Heart right ventricle (tissue), 16 donors: ENCODE measurements at regions not wholly inside any gene's neighbourhood (a gene's known extent, or its start where the extent isn't known, plus 50 kb on each side); places are given as distances from the start of the nearest gene placed in this dataset.

Experiments used
- ATAC-seq, 8 donors: fragments of 200-7000 bp; cut with Tn5 transposase; one replicate each; pipeline ENCODE4 v1.9.1; 2020; ENCODE audit warnings: mild to moderate bottlenecking in 8 of 8, moderate library complexity in 8 of 8, moderate number of reproducible peaks in 1 of 8
- DNase-seq, 2 donors: peaks; one replicate each; pipeline ENCODE4 v3.0.0-alpha.2; 2020
- H3K27ac ChIP-seq, 10 donors: fragments of 200-600 bp; sonication (generic) in 2 of 10; one replicate each; pipeline versions ENCODE4 v1.5.0 to v1.8.0; 2020 to 2022; ENCODE audit warnings: mild to moderate bottlenecking in 3 of 10
- H3K27me3 ChIP-seq, 7 donors: fragments of 200-600 bp; one replicate each; pipeline ENCODE4 v1.8.0; 2021 to 2022; ENCODE audit warnings: mild to moderate bottlenecking in 2 of 7
- H3K36me3 ChIP-seq, 9 donors: fragments of 200-600 bp; sonication (generic) in 1 of 9; one replicate each; pipeline versions ENCODE4 v1.5.0 to v1.8.0; 2020 to 2022; ENCODE audit warnings: mild to moderate bottlenecking in 2 of 9
- H3K4me1 ChIP-seq, 9 donors: fragments of 200-600 bp; sonication (generic) in 1 of 9; one replicate each; pipeline versions ENCODE4 v1.5.0 to v1.8.0; 2020 to 2022; ENCODE audit warnings: mild to moderate bottlenecking in 4 of 9
- H3K4me3 ChIP-seq, 10 donors: fragments of 200-600 bp; sonication (generic) in 2 of 10; one replicate each; pipeline versions ENCODE4 v1.5.0 to v1.8.0; 2020 to 2022; ENCODE audit warnings: mild to moderate bottlenecking in 7 of 10, moderate library complexity in 2 of 10
- H3K9me3 ChIP-seq, 11 donors: fragments of 200-600 bp in 10 of 11; sonication (generic) in 2 of 11; one replicate each; pipeline versions ENCODE4 v1.5.0 to v1.8.0; 2013 to 2022; ENCODE audit warnings: mild to moderate bottlenecking in 2 of 11, control low read depth in 1 of 11, moderate library complexity in 1 of 11
- WGBS, 2 donors: extraction: QIAGEN DNeasy Blood & Tissue Kit; methylation state at CpG; one replicate each; pipeline ENCODE4 v1.1.7; 2013; ENCODE audit warnings: inconsistent platforms in 1 of 2; 5-methylcytosine and 5-hydroxymethylcytosine counted together
- intact Hi-C, 10 donors: fragments of 100-400 bp; cut with DNase I; formaldehyde crosslinking; loops; one replicate each; pipeline versions ENCODE4 v1.11.1 to v1.14.2; 2022
- TF ChIP-seq, protein P1 (sequence below), 9 donors: fragments of 200-600 bp; sonication (generic) in 2 of 9; IDR thresholded peaks; one replicate each; pipeline versions ENCODE4 v1.5.0 to v1.8.0; 2021 to 2022; ENCODE audit warnings: antibody characterized with exemption in 9 of 9, mild to moderate bottlenecking in 5 of 9, moderate library complexity in 1 of 9
- donor health status: Arrhythmogenic right ventricular cardiomyopathy.
- donor health status: ischemic (EF 13 %, LVEDD 7.1; RV severe dilation, severe dysfunction).
- donor health status: healthy with polysubstance abuse.
- donor health status: DM: no; HTN: yes; CAD: no.
- donor health status: DM: no; HTN: no; CAD: no.
- donor health status: ischemic (EF 25% LVEDD 6.9; RV normal size, moderate dysfunction).
- donor health status: ischemic (EF 25% LVEDD 5.7; RV mildly dilated, moderate dysfunction).
- donor health status: healthy.
- donor health status: DM: yes; HTN: yes; CAD: no.
- donor health status: Ischemic cardiomyopathy.
- donor health status: ischemic (EF 35%, LVEDD 5.7; RV mildly dilated, moderate dysfunction).
- donor health status: nonischemic (EF 11% LVEDD 7.7; RV severe dilation, severe dysfunction).
- donor health status: DM: yes; HTN: yes; CAD: no.
- donor health status: PGD.
- donor health status: ischemic (EF 29% LVEDD 5.4; RV normal size, mild dysfunction).
- donor health status: nonischemic (EF 23%, LVEDD 6.1; RV moderate dilation, normal function).

DNA sequence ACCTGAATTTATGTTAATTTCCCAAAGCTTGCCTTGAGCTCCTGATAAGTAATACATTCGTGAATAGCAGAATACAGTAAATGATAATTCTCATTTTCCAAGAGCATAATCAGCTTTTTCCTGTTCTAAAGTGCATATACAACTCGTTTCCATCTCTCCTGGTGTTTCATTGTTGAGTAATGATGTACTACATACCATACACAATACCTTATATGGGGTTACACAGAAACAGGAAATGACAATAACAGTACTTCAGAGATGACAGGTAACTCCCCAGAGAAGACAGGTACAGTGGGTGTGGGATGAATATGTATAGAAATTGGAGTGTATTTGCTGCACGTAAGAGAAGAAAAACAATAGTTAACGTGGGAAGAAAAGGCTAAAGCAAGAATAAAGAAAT, 287.1 kb downstream of the TENT4A start:
- TF ChIP-seq, protein P1, sequence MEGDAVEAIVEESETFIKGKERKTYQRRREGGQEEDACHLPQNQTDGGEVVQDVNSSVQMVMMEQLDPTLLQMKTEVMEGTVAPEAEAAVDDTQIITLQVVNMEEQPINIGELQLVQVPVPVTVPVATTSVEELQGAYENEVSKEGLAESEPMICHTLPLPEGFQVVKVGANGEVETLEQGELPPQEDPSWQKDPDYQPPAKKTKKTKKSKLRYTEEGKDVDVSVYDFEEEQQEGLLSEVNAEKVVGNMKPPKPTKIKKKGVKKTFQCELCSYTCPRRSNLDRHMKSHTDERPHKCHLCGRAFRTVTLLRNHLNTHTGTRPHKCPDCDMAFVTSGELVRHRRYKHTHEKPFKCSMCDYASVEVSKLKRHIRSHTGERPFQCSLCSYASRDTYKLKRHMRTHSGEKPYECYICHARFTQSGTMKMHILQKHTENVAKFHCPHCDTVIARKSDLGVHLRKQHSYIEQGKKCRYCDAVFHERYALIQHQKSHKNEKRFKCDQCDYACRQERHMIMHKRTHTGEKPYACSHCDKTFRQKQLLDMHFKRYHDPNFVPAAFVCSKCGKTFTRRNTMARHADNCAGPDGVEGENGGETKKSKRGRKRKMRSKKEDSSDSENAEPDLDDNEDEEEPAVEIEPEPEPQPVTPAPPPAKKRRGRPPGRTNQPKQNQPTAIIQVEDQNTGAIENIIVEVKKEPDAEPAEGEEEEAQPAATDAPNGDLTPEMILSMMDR (IDR thresholded peaks at IDR 0.05) = no peak
- intact Hi-C loops = no loop called here
- Histone ChIP-seq H3K36me3 (no peaks in the 10 kb centered on the region), H3K27ac (no peak overlapping the region), H3K4me1 (no peaks in the 10 kb centered on the region), H3K4me3 (no peak overlapping the region), H3K27me3 (no peaks in the 10 kb centered on the region), H3K9me3 (peaks cover 0 to 11% (median 0%) of the 10 kb centered on the region in 11 donors)
- 53 to 57% methylated on average over 4 of the region's 4 CpGs for WGBS, 2 donors
- ATAC-seq (no peak), DNase-seq (no peak)

DNA sequence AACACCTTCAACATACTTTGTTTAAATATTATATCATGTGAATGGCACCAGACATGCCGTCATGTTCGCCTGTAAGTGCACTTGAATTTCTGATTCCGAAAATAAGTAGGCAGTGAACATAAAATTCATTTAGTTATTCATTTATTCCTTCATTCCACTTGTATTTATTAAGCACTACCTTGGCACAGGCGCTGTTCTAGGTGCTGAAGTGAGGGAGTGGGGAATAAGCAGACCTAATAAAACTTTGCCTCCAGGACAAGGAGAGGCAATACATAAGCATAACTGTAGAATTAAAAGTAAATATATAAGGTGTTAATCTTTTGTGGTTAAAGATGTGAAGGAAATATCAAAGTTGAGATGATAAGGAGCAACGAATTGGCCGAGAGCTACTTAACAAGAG, 297.4 kb downstream of the TENT4A start:
- TF ChIP-seq, protein P1 (IDR thresholded peaks at IDR 0.05) = no peak
- no peak for DNase-seq
- no peaks in the 10 kb centered on the region for H3K9me3 ChIP-seq
- no peak for ATAC-seq
- no peak overlapping the region for H3K4me3 ChIP-seq
- H3K4me1 ChIP-seq = no peaks in the 10 kb centered on the region
- no peaks in the 10 kb centered on the region for H3K36me3 ChIP-seq
- peaks cover 0 to 13% (median 0%) of the 10 kb centered on the region in 7 donors for H3K27me3 ChIP-seq
- intact Hi-C loops = no loop called here
- WGBS, 2 donors = 48% methylated on average over 6 of the region's 6 CpGs
- no peak overlapping the region for H3K27ac ChIP-seq

DNA sequence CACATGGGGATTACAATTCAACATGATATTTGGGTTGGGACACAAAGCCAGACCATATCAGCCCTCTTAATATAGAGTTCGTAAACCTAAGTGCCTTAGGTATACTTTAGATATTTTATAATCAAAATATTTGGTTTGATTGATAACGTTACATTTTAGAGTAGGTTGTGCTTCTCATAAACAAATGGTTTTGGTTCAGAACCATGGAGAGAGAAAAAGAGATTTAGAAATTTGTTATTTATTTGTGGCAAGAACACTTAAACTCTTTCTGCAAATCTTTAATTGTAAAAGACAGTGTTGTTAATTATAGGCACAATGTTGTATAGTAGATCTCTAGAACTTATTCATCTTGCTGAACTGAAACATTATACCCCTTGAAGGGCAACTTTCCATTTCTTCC, 298.8 kb downstream of the TENT4A start:
- TF ChIP-seq, protein P1 (IDR thresholded peaks at IDR 0.05) = no peak

DNA sequence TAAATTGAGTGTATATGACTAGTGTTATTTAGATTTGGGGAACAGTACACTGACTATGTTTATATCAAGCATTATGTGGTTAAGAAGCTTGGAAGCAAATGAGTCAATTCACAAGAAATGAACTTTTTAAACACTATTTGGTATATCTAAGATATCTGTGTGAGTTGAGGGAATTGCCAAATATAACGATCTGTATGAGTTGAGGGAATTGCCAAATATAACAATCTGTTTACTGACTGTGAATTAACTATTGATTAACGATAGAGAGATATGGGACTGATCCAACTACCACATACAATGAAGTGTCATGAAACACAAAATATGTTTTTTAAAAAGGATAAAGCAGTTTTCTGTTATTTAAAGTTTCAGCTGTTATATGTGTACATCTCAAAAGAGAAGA, 301.4 kb downstream of the TENT4A start:
- Histone ChIP-seq H3K4me3 (no peak overlapping the region), H3K9me3 (peaks cover 0 to under 1% (median 0%) of the 10 kb centered on the region in 11 donors), H3K4me1 (no peaks in the 10 kb centered on the region), H3K36me3 (no peaks in the 10 kb centered on the region), H3K27ac (no peak overlapping the region), H3K27me3 (peaks cover 0 to 3% (median 0%) of the 10 kb centered on the region in 7 donors)
- DNase-seq (no peak), ATAC-seq (no peak)
- 61 to 64% methylated on average over 2 of the region's 2 CpGs for WGBS, 2 donors
- intact Hi-C loops = no loop called here
- TF ChIP-seq, protein P1 (IDR thresholded peaks at IDR 0.05) = no peak

More for the DNA sequence above, 298.8 kb downstream of the TENT4A start:
- ATAC-seq = no peak
- 67 to 77% methylated on average over 2 of the region's 2 CpGs for WGBS, 2 donors
- H3K27me3 ChIP-seq = peaks cover 0 to 12% (median 0%) of the 10 kb centered on the region in 7 donors
- intact Hi-C loops = no loop called here
- no peaks in the 10 kb centered on the region for H3K9me3 ChIP-seq
- no peaks in the 10 kb centered on the region for H3K36me3 ChIP-seq
- H3K4me1 ChIP-seq = no peaks in the 10 kb centered on the region
- no peak overlapping the region for H3K27ac ChIP-seq
- no peak for DNase-seq
- no peak overlapping the region for H3K4me3 ChIP-seq
